Gastrocnemius medialis (tissue), 4 donors: ENCODE measurements at regions not wholly inside any gene's neighbourhood (a gene's known extent, or its start where the extent isn't known, plus 50 kb on each side); places are given as distances from the start of the nearest gene placed in this dataset.

ENCODE experiments used
- CTCF ChIP-seq, 5 experiments: fragments of 450-650 bp in 3 of 5; fragments of 200-600 bp in 2 of 5; sonication (generic) in 2 of 5; IDR thresholded peaks in 4 of 5; conservative IDR thresholded peaks in 1 of 5; 1 replicate in 4 of 5; 2 replicates in 1 of 5; pipeline ENCODE4 v1.5.1; 2016 to 2019; ENCODE audit warnings: antibody characterized with exemption in 5 of 5, mild to moderate bottlenecking in 3 of 5, moderate library complexity in 3 of 5
- POLR2A ChIP-seq, 2 donors: fragments of 450-650 bp; IDR thresholded peaks; one replicate each; pipeline ENCODE4 v1.6.1; 2017; ENCODE audit warnings: antibody characterized with exemption in 2 of 2, mild to moderate bottlenecking in 2 of 2, moderate library complexity in 2 of 2

- TF ChIP-seq CTCF (IDR thresholded peaks at IDR 0.05 in 4 of 5, conservative IDR thresholded peaks at IDR 0.05 in 1 of 5) (no peak), POLR2A (IDR thresholded peaks at IDR 0.05) (no peak)
These were observed 110.1 kb upstream of the ASIC2 start for GRCh38 chr17:33403194-33403593.
